Ishikawa (cell line): ENCODE measurements at regions not wholly inside any gene's neighbourhood (a gene's known extent, or its start where the extent isn't known, plus 50 kb on each side); places are given as distances from the start of the nearest gene placed in this dataset.

ENCODE experiments used
- CEBPB ChIP-seq: IDR thresholded peaks from 2 replicates; pipeline ENCODE4 v1.6.1; 2012
- CREB1 ChIP-seq: IDR thresholded peaks from 2 replicates; pipeline ENCODE4 v1.6.1; 2012; ENCODE audit warnings: low read depth
- EGR1 ChIP-seq: IDR thresholded peaks from 2 replicates; pipeline ENCODE4 v1.6.1; 2012
- EP300 ChIP-seq: IDR thresholded peaks from 2 replicates; pipeline ENCODE4 v1.6.1; 2012; ENCODE audit warnings: borderline replicate concordance
- FOXM1 ChIP-seq: IDR thresholded peaks from 2 replicates; pipeline ENCODE4 v1.6.1; 2012; ENCODE audit warnings: low read depth, borderline replicate concordance
- NFIC ChIP-seq: IDR thresholded peaks from 2 replicates; pipeline ENCODE4 v1.6.1; 2012
- RAD21 ChIP-seq: IDR thresholded peaks from 2 replicates; pipeline ENCODE4 v1.6.1; 2012; ENCODE audit warnings: low read depth
- TAF1 ChIP-seq: IDR thresholded peaks from 2 replicates; pipeline ENCODE4 v1.6.1; 2012; ENCODE audit warnings: low read depth, mild to moderate bottlenecking
- TCF12 ChIP-seq: IDR thresholded peaks from 2 replicates; pipeline ENCODE4 v1.6.1; 2012; ENCODE audit warnings: low read depth
- TEAD4 ChIP-seq: IDR thresholded peaks from 2 replicates; pipeline ENCODE4 v1.6.1; 2012
- YY1 ChIP-seq: IDR thresholded peaks from 2 replicates; pipeline ENCODE4 v1.6.1; 2012; ENCODE audit warnings: low read depth
- ZBTB7A ChIP-seq: IDR thresholded peaks from 2 replicates; pipeline ENCODE4 v1.6.1; 2012; ENCODE audit warnings: low read depth
- TF ChIP-seq, protein P1 (sequence below): IDR thresholded peaks from 2 replicates; pipeline ENCODE4 v1.6.1; 2012
- TF ChIP-seq, protein P2 (sequence below): IDR thresholded peaks from 2 replicates; pipeline ENCODE4 v1.6.1; 2012
- TF ChIP-seq, protein P3 (sequence below): IDR thresholded peaks from 2 replicates; pipeline ENCODE4 v1.6.1; 2012; ENCODE audit warnings: low read depth, mild to moderate bottlenecking

DNA sequence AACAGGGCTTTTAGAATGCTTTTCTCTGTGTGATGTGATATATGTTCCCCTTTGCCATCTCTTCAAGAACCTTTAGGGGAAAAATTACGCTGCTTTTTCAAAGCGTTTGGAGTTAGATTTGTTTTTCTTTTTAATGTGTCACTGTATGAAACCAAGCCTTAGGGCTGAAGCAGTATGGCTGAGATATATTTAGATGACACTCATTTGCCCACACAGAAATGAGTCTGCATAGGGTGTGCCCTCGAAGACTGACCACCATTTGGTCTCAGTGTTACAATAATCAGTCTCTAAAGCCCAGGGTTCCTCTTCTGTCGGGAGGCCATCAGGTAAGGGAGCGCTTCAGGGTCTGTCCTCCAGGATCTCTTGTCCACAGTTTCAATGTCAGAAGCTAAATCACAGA lies 213.0 kb upstream of the NCAM1 start:
- TF ChIP-seq CEBPB: no peak
- TF ChIP-seq NFIC: no peak
- TF ChIP-seq RAD21: no peak
- no peak for TF ChIP-seq FOXM1
- TF ChIP-seq, protein P1, sequence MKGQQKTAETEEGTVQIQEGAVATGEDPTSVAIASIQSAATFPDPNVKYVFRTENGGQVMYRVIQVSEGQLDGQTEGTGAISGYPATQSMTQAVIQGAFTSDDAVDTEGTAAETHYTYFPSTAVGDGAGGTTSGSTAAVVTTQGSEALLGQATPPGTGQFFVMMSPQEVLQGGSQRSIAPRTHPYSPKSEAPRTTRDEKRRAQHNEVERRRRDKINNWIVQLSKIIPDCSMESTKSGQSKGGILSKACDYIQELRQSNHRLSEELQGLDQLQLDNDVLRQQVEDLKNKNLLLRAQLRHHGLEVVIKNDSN: no peak
- TF ChIP-seq TAF1: no peak
- TF ChIP-seq CREB1: no peak
- TF ChIP-seq YY1: no peak
- no peak for TF ChIP-seq TEAD4
- no peak for TF ChIP-seq ZBTB7A
- TF ChIP-seq EP300: no peak
- TF ChIP-seq, protein P2, sequence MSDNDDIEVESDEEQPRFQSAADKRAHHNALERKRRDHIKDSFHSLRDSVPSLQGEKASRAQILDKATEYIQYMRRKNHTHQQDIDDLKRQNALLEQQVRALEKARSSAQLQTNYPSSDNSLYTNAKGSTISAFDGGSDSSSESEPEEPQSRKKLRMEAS: no peak
- no peak for TF ChIP-seq EGR1
- TF ChIP-seq, protein P3, sequence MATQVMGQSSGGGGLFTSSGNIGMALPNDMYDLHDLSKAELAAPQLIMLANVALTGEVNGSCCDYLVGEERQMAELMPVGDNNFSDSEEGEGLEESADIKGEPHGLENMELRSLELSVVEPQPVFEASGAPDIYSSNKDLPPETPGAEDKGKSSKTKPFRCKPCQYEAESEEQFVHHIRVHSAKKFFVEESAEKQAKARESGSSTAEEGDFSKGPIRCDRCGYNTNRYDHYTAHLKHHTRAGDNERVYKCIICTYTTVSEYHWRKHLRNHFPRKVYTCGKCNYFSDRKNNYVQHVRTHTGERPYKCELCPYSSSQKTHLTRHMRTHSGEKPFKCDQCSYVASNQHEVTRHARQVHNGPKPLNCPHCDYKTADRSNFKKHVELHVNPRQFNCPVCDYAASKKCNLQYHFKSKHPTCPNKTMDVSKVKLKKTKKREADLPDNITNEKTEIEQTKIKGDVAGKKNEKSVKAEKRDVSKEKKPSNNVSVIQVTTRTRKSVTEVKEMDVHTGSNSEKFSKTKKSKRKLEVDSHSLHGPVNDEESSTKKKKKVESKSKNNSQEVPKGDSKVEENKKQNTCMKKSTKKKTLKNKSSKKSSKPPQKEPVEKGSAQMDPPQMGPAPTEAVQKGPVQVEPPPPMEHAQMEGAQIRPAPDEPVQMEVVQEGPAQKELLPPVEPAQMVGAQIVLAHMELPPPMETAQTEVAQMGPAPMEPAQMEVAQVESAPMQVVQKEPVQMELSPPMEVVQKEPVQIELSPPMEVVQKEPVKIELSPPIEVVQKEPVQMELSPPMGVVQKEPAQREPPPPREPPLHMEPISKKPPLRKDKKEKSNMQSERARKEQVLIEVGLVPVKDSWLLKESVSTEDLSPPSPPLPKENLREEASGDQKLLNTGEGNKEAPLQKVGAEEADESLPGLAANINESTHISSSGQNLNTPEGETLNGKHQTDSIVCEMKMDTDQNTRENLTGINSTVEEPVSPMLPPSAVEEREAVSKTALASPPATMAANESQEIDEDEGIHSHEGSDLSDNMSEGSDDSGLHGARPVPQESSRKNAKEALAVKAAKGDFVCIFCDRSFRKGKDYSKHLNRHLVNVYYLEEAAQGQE: no peak
- TF ChIP-seq TCF12: no peak

DNA sequence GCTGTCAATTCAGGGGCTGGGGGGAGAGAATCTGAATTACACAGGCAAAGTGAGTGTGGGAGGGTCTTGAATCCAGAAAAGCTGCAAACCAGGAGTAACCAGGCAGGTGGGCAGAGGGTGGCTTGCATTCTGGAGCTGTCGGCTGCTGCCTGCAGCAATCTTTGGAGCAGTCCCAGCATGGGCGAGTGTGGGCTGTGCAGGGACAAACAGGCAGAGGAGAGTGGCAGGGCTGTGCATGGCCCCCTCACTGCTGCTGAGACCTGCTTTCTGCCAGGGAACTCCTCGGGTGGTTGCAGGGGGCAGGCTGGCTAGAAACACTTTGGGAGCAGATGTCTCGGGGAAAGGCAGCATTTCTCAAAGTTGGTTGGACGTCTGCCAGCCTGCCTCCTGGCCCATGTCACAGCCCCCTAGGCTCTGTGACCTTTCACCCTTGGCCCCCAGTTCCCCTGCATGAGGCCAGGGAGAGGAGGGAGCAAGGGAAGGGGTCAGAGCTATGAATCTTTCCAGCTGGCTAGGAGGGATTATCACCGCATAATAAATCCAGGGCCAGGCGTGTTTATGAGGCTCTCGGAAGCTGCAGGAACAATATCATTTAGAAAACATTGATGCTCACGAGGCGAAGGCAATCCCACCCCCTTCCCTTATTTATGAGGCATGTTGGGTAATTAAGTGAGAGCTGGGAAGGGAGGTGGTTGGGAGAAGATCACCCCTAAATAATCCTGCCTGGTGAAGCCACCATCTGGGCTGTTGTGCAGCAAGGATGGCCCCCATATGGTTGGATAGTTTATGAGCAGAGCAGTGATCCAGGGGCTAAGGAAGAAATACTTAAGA lies 212.3 kb upstream of the NCAM1 start:
- TF ChIP-seq CEBPB (no peak), ZBTB7A (no peak), FOXM1 (no peak), TAF1 (no peak), EGR1 (no peak), CREB1 (no peak), TEAD4 (no peak), TCF12 (no peak), EP300 (no peak), YY1 (no peak), NFIC (no peak), RAD21 (no peak)
- TF ChIP-seq, protein P1: no peak
- TF ChIP-seq, protein P3: no peak
- TF ChIP-seq, protein P2: no peak

DNA sequence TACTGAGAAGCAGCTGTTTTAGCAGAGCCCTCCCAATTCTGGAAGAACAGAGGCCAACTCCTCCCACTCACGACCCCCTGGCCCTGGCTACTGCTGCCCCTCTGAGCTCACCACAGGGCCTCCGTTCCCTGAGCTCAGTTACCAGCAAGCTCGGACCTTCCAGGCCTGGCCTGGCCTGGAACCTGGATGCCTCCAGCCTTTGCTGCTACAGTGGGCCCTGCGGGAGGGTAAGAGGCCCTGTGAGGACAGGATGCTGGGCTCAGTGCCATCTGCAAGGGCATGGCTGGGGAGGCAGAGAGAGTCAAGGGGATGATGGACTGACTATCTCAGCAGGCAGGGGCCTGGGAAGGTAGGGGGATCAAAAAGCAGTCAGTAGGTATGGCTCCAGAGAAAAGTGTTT lies 209.9 kb upstream of the NCAM1 start:
- TF ChIP-seq YY1 (no peak), TEAD4 (no peak), CEBPB (no peak), TCF12 (no peak), FOXM1 (no peak), TAF1 (no peak)
- TF ChIP-seq, protein P2: no peak
- TF ChIP-seq, protein P3: no peak

DNA sequence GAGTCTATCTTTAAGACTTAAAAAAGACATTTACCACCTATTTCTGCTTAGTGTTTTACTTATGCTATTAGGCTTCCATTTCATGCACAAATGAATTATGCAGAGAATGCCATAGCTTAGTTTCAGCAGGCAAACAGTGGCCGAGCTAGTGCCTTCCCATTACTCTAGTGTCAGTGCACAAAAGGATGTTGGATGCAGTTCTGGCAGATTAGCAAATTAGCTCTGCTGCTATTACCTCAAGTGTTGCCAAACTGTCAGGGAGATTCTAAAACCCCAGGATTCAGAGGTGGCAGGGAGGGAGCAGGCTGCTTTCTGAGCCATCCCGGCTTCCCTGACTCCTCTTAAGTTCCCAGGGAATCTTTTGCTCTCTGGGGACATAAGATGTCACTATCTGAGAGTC lies 209.4 kb upstream of the NCAM1 start:
- TF ChIP-seq, protein P1: no peak
- TF ChIP-seq TCF12 (no peak), EP300 (no peak), EGR1 (no peak), CREB1 (no peak), TEAD4 (no peak), ZBTB7A (no peak), TAF1 (no peak), CEBPB (no peak), RAD21 (no peak)
